Keratinocyte (primary cell): ENCODE measurements at regions not wholly inside any gene's neighbourhood (a gene's known extent, or its start where the extent isn't known, plus 50 kb on each side); places are given as distances from the start of the nearest gene placed in this dataset.

Source experiments
- DNase-seq: peaks from one replicate; pipeline ENCODE4 v3.0.0-alpha.2; 2011; ENCODE audit warnings: low read depth, missing footprints, low spot score
- FAIRE-seq: peaks from 2 replicates; lab custom pipeline; 2011; peaks lifted over from hg19 to GRCh38; lab: Jason Lieb, UNC
- H2AFZ ChIP-seq: 2 replicates; pipeline ENCODE4 v1.6.0; 2012; ENCODE audit warnings: low read length, control low read depth, inconsistent platforms; ENCODE audit not compliant: control insufficient read depth
- H3K27ac ChIP-seq: 2 replicates; pipeline ENCODE4 v1.5.1; 2011; ENCODE audit warnings: low read length; ENCODE audit not compliant: control insufficient read depth, insufficient read depth
- H3K27me3 ChIP-seq: 3 replicates; pipeline ENCODE4 v1.6.0; 2011; ENCODE audit warnings: low read length; ENCODE audit not compliant: control insufficient read depth, insufficient read depth; ENCODE audit errors: extremely low read depth
- H3K36me3 ChIP-seq, 2 experiments: 2 replicates in 1 of 2; 3 replicates in 1 of 2; pipeline ENCODE4 v1.5.1; 2011; ENCODE audit warnings: low read length in 2 of 2, mild to moderate bottlenecking in 1 of 2; ENCODE audit not compliant: control insufficient read depth in 2 of 2, insufficient read depth in 2 of 2; ENCODE audit errors: extremely low read depth in 1 of 2
- H3K4me1 ChIP-seq: 3 replicates; pipeline ENCODE4 v1.5.1; 2011; ENCODE audit warnings: low read length; ENCODE audit not compliant: control insufficient read depth, insufficient read depth; ENCODE audit errors: extremely low read depth
- H3K4me2 ChIP-seq: 3 replicates; pipeline ENCODE4 v1.6.0; 2011; ENCODE audit warnings: low read depth, low read length; ENCODE audit not compliant: control insufficient read depth, insufficient read depth; ENCODE audit errors: extremely low read depth
- H3K4me3 ChIP-seq, 3 experiments: fragments of 200-600 bp in 1 of 3; sonication (generic) in 1 of 3; 2 replicates in 2 of 3; 3 replicates in 1 of 3; pipeline ENCODE4 v1.5.1; 2011 to 2016; ENCODE audit warnings: low read length in 3 of 3, mild to moderate bottlenecking in 3 of 3, control low read depth in 2 of 3, inconsistent platforms in 1 of 3, low read depth in 1 of 3, mixed read lengths in 1 of 3, mixed run types in 1 of 3, moderate library complexity in 1 of 3; ENCODE audit not compliant: control insufficient read depth in 2 of 3, insufficient read depth in 2 of 3; ENCODE audit errors: extremely low read depth in 1 of 3
- H3K79me2 ChIP-seq: 2 replicates; pipeline ENCODE4 v1.6.0; 2012; ENCODE audit warnings: low read length; ENCODE audit not compliant: control insufficient read depth, insufficient read depth
- H3K9ac ChIP-seq: 3 replicates; pipeline ENCODE4 v1.6.0; 2011; ENCODE audit warnings: low read length; ENCODE audit not compliant: control insufficient read depth, insufficient read depth; ENCODE audit errors: extremely low read depth
- H3K9me1 ChIP-seq: 3 replicates; pipeline ENCODE4 v1.6.0; 2011; ENCODE audit warnings: low read length; ENCODE audit not compliant: control insufficient read depth, insufficient read depth; ENCODE audit errors: extremely low read depth
- H3K9me3 ChIP-seq: 2 replicates; pipeline ENCODE4 v1.5.1; 2012; ENCODE audit warnings: low read depth, low read length; ENCODE audit not compliant: control insufficient read depth
- H4K20me1 ChIP-seq: 3 replicates; pipeline ENCODE4 v1.6.0; 2011; ENCODE audit warnings: low read length; ENCODE audit not compliant: control insufficient read depth, insufficient read depth; ENCODE audit errors: extremely low read depth
- CTCF ChIP-seq, 3 experiments: IDR thresholded peaks in 1 of 3; conservative IDR thresholded peaks in 1 of 3; optimal IDR thresholded peaks in 1 of 3; 2 replicates in 2 of 3; 3 replicates in 1 of 3; pipeline versions ENCODE3 to v1.5.1; 2011; ENCODE audit warnings: low read length in 3 of 3, mild to moderate bottlenecking in 3 of 3, moderate library complexity in 2 of 3, control low read depth in 1 of 3, inconsistent platforms in 1 of 3; ENCODE audit not compliant: insufficient read depth in 2 of 3; ENCODE audit errors: extremely low read depth in 1 of 3
- EZH2 ChIP-seq: IDR thresholded peaks from one replicate; pipeline ENCODE4 v1.6.1; 2012; ENCODE audit warnings: inconsistent platforms, mild to moderate bottlenecking, low read length, moderate library complexity
- dilution Hi-C: fragments of 300-500 bp; cut with MboI; formaldehyde crosslinking; loops from one replicate; pipeline ENCODE4 v1.7.0; 2020; ENCODE audit warnings: low sequenced_read_pairs; ENCODE audit not compliant: extremely low pct_ligation_motif_present

- TF ChIP-seq CTCF (optimal IDR thresholded peaks at IDR 0.05 in 1 of 3, IDR thresholded peaks at IDR 0.05 in 1 of 3, conservative IDR thresholded peaks at IDR 0.05 in 1 of 3; ENCODE audit: extremely low read depth in 1 of 3, insufficient read depth in 2 of 3, low read length in 3 of 3) (no peak), EZH2 (no peak)
Measured at GRCh38 chr17:74094651-74095050, 108.8 kb upstream of the RPL38 start.

GRCh38 chr17:74096456-74096855 is 107.0 kb upstream of the RPL38 start:
- TF ChIP-seq CTCF (optimal IDR thresholded peaks at IDR 0.05 in 1 of 3, IDR thresholded peaks at IDR 0.05 in 1 of 3, conservative IDR thresholded peaks at IDR 0.05 in 1 of 3; ENCODE audit: extremely low read depth in 1 of 3, insufficient read depth in 2 of 3, low read length in 3 of 3) = no peak
- TF ChIP-seq EZH2 = no peak
- Histone ChIP-seq H3K9me1 (no peaks in the 10 kb centered on the region), H3K9me3 (no peaks in the 10 kb centered on the region), H3K4me1 (no peaks in the 10 kb centered on the region), H3K4me2 (no peak overlapping the region), H3K36me3 (no peaks in the 10 kb centered on the region), H2AFZ (no peak overlapping the region), H3K4me3 (no peak overlapping the region), H3K79me2 (no peaks in the 10 kb centered on the region), H3K27ac (no peak overlapping the region), H4K20me1 (no peaks in the 10 kb centered on the region), H3K27me3 (no peaks in the 10 kb centered on the region), H3K9ac (no peak overlapping the region)
- FAIRE-seq = no peak
- no peak for DNase-seq
- dilution Hi-C loops = no loop called here

More at GRCh38 chr17:74094651-74095050, 108.8 kb upstream of the RPL38 start:
- H3K27me3 ChIP-seq = no peaks in the 10 kb centered on the region
- H3K4me2 ChIP-seq = no peak overlapping the region
- FAIRE-seq = no peak
- DNase-seq = no peak
- no peak overlapping the region for H2AFZ ChIP-seq
- no peak overlapping the region for H3K9ac ChIP-seq
- no peaks in the 10 kb centered on the region for H4K20me1 ChIP-seq
- H3K4me1 ChIP-seq = no peaks in the 10 kb centered on the region
- H3K9me1 ChIP-seq = no peaks in the 10 kb centered on the region
- no peak overlapping the region for H3K4me3 ChIP-seq
- dilution Hi-C loops = no loop called here
- H3K79me2 ChIP-seq = no peaks in the 10 kb centered on the region
- no peak overlapping the region for H3K27ac ChIP-seq
- H3K36me3 ChIP-seq = no peaks in the 10 kb centered on the region
- H3K9me3 ChIP-seq = no peaks in the 10 kb centered on the region
